ENCODE measurements at regions not wholly inside any gene's neighbourhood (a gene's known extent, or its start where the extent isn't known, plus 50 kb on each side); places are given as distances from the start of the nearest gene placed in this dataset.
"Not testable (repeated sequence)": the region's sequence is repeated elsewhere in the genome, so short reads cannot be mapped to it uniquely, and the experiment has no call there.

- H3K4me3 Mint-ChIP-seq, result no peak overlapping the region
- peaks cover 4 to 13% of the 10 kb centered on the region in 2 donors for H3K9me3 Mint-ChIP-seq
- peaks cover 10 to 22% of the 10 kb centered on the region in 2 donors for H3K27me3 Mint-ChIP-seq
- H3K27ac Mint-ChIP-seq, result no peak overlapping the region
- no peaks in the 10 kb centered on the region for H3K4me1 Mint-ChIP-seq (ENCODE audit: low read depth in 2 of 2)
- ATAC-seq (replicated peaks), result no peak
- no peak for DNase-seq
- peaks cover 3% of the 10 kb centered on the region for H3K36me3 Mint-ChIP-seq (ENCODE audit: insufficient read depth)
Measured at GRCh38 chr10:113475381-113475807, 77.5 kb upstream of the HABP2 start.

- H3K4me3 Mint-ChIP-seq, result no peak overlapping the region
- H3K4me1 Mint-ChIP-seq (ENCODE audit: low read depth in 2 of 2), result no peaks in the 10 kb centered on the region
- ATAC-seq (replicated peaks), result no peak
- peaks cover 3% of the 10 kb centered on the region for H3K36me3 Mint-ChIP-seq (ENCODE audit: insufficient read depth)
- peaks cover 4 to 21% of the 10 kb centered on the region in 2 donors for H3K9me3 Mint-ChIP-seq
- H3K27ac Mint-ChIP-seq, result no peak overlapping the region
- H3K27me3 Mint-ChIP-seq, result peaks cover 10 to 22% of the 10 kb centered on the region in 2 donors
- no peak for DNase-seq
Measured at GRCh38 chr10:113476191-113476590, 76.7 kb upstream of the HABP2 start.

DNA sequence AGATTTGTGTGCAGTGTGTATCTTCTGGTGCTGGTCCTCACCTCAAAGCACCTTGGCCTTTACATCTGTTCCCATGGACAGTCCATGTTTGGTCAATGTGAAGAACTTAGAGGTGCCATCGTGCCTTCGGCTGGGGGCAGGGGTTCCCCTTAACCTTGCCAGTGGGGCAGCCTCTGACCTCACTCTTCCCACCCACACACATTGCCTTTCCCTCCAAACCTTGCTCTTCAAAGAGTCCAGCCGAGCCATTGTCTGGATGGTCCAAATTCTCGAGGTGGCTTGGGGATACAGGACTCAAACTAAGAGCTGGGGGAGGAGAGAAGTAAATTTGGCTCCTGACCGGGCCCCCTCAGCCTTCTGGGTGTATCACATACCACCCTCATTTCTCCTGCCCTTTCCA, 76.2 kb upstream of the HABP2 start:
- peaks cover 3% of the 10 kb centered on the region for H3K36me3 Mint-ChIP-seq (ENCODE audit: insufficient read depth)
- H3K27ac Mint-ChIP-seq, result no peak overlapping the region
- no peak overlapping the region for H3K4me3 Mint-ChIP-seq
- H3K4me1 Mint-ChIP-seq (ENCODE audit: low read depth in 2 of 2), result no peaks in the 10 kb centered on the region
- ATAC-seq (replicated peaks) (no peak), DNase-seq (no peak)
- H3K9me3 Mint-ChIP-seq, result peaks cover 4 to 21% of the 10 kb centered on the region in 2 donors
- peaks cover 11 to 22% of the 10 kb centered on the region in 2 donors for H3K27me3 Mint-ChIP-seq

GRCh38 chr10:113477451-113477850, 75.4 kb upstream of the HABP2 start:
- peaks cover 3% of the 10 kb centered on the region for H3K36me3 Mint-ChIP-seq (ENCODE audit: insufficient read depth)
- H3K27ac Mint-ChIP-seq, result no peak overlapping the region

DNA sequence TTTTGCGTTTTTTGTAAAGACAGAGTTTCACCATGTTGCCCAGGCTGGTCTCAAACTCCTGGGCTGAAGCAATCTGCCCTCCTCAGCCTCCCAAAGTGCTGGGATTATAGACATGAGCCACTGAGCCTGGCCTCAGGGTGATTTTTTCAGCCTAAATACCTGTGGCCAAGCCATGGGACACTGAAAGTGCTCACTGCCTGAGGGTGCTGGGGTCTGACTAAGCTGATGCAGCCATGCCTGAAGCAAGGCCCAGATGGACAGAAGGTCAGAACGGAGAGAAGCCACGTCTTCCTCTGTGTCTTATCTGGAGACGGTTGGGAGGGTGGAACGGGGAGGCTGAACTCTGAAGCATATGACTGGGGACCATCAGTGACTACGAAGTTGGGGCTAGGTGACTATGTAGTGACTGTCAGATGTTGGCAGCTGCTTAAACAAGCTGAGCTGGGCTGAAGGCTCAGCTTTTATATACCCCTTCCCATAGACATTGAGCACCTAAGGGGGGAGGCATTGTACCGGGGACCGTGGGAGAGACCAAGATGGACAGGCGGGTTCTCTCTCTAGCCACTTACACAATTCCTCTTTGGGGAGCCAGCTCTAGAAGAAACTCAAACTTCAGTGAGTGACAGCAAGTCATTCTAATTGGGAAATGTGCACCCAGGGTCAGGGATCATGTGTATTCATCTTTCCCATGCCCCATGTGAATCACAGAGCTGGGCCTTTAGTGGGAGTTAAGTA, 73.3 kb upstream of the HABP2 start:
- Mint-ChIP-seq H3K4me3 (no peak overlapping the region), H3K27ac (no peak overlapping the region), H3K9me3 (peaks cover 4 to 28% of the 10 kb centered on the region in 2 donors), H3K4me1 (ENCODE audit: low read depth in 2 of 2) (no peaks in the 10 kb centered on the region), H3K36me3 (ENCODE audit: insufficient read depth) (peaks cover 3% of the 10 kb centered on the region), H3K27me3 (peaks cover 16 to 29% of the 10 kb centered on the region in 2 donors)
- DNase-seq (no peak), ATAC-seq (replicated peaks) (no peak)

More at GRCh38 chr10:113477451-113477850, 75.4 kb upstream of the HABP2 start:
- ATAC-seq (replicated peaks) (no peak), DNase-seq (no peak)
- Mint-ChIP-seq H3K9me3 (peaks cover 4 to 21% of the 10 kb centered on the region in 2 donors), H3K27me3 (peaks cover 14 to 22% of the 10 kb centered on the region in 2 donors), H3K4me1 (ENCODE audit: low read depth in 2 of 2) (no peaks in the 10 kb centered on the region), H3K4me3 (no peak overlapping the region)

DNA sequence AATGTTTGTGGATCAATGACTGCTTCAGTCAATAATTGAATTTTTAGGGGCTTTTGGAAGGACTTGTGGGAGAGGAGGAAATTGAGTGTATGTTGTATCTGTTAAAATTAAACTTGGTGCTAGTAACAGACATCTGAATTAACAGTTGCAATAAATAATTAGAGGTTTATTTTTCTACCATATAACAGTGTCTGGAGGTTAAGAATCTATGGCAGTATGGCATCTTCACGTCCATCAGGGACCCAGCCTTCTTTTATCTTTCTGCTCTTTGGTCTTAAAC, 72.8 kb upstream of the HABP2 start:
- ATAC-seq (replicated peaks) (no peak), DNase-seq (no peak)
- no peak overlapping the region for H3K4me3 Mint-ChIP-seq
- peaks cover 4 to 28% of the 10 kb centered on the region in 2 donors for H3K9me3 Mint-ChIP-seq
- peaks cover 10 to 27% of the 10 kb centered on the region in 2 donors for H3K27me3 Mint-ChIP-seq
- H3K4me1 Mint-ChIP-seq (ENCODE audit: low read depth in 2 of 2), result no peaks in the 10 kb centered on the region
- H3K27ac Mint-ChIP-seq, result no peak overlapping the region
- peaks cover 3% of the 10 kb centered on the region for H3K36me3 Mint-ChIP-seq (ENCODE audit: insufficient read depth)

- H3K27ac Mint-ChIP-seq, result no peak overlapping the region
- peaks cover 4 to 28% of the 10 kb centered on the region in 2 donors for H3K9me3 Mint-ChIP-seq
Measured at GRCh38 chr10:113480851-113481502, 71.9 kb upstream of the HABP2 start.

DNA sequence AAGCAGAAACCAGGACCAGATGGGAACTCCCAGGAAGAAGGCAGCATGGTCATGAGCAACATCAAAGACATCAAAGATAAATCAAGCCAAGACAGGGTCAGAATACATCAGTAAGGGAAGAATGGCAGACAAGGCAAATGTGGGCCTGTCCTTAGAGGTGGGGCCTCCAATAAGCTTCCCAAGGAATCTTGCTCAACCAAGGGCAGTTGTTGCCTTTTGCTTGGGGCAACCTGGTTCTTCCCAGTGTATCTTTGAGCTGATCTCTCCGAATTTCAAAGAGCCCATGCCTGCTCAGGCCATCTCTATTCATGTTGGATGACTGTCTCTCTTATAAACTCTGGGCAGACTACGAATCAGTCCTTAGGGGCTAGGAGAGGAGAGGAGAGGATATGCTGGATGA, 68.4 kb upstream of the HABP2 start:
- peaks cover 21 to 33% of the 10 kb centered on the region in 2 donors for H3K27me3 Mint-ChIP-seq
- DNase-seq (no peak), ATAC-seq (replicated peaks) (no peak)
- H3K36me3 Mint-ChIP-seq (ENCODE audit: insufficient read depth), result no peaks in the 10 kb centered on the region
- no peak overlapping the region for H3K4me3 Mint-ChIP-seq
- peaks cover 4 to 24% of the 10 kb centered on the region in 2 donors for H3K9me3 Mint-ChIP-seq
- H3K27ac Mint-ChIP-seq, result no peak overlapping the region
- no peaks in the 10 kb centered on the region for H3K4me1 Mint-ChIP-seq (ENCODE audit: low read depth in 2 of 2)

More at GRCh38 chr10:113480851-113481502, 71.9 kb upstream of the HABP2 start:
- no peak for DNase-seq
- Mint-ChIP-seq H3K36me3 (ENCODE audit: insufficient read depth) (peaks cover under 1% of the 10 kb centered on the region), H3K27me3 (peaks cover 14 to 22% of the 10 kb centered on the region in 2 donors), H3K4me3 (no peak overlapping the region), H3K4me1 (ENCODE audit: low read depth in 2 of 2) (no peaks in the 10 kb centered on the region)
- no peak for ATAC-seq (replicated peaks)

GRCh38 chr10:113485736-113486135, 67.1 kb upstream of the HABP2 start:
- H3K4me1 Mint-ChIP-seq (ENCODE audit: low read depth in 2 of 2), result no peaks in the 10 kb centered on the region
- H3K27me3 Mint-ChIP-seq, result peaks cover 22 to 39% of the 10 kb centered on the region in 2 donors
- ATAC-seq (replicated peaks), result no peak
- peaks cover 0 to 11% of the 10 kb centered on the region in 2 donors for H3K9me3 Mint-ChIP-seq
- DNase-seq, result no peak
- H3K36me3 Mint-ChIP-seq (ENCODE audit: insufficient read depth), result no peaks in the 10 kb centered on the region
- no peak overlapping the region for H3K4me3 Mint-ChIP-seq
- H3K27ac Mint-ChIP-seq, result no peak overlapping the region

- ATAC-seq (replicated peaks) (no peak), DNase-seq (no peak)
- Mint-ChIP-seq H3K27ac (no peak overlapping the region), H3K36me3 (ENCODE audit: insufficient read depth) (no peaks in the 10 kb centered on the region), H3K27me3 (peaks cover 30 to 46% of the 10 kb centered on the region in 2 donors), H3K4me3 (no peak overlapping the region), H3K9me3 (peaks cover 0 to 7% of the 10 kb centered on the region in 2 donors), H3K4me1 (ENCODE audit: low read depth in 2 of 2) (no peaks in the 10 kb centered on the region)
Measured at GRCh38 chr10:113486531-113486930, 66.3 kb upstream of the HABP2 start.

GRCh38 chr10:113487154-113487553, 65.7 kb upstream of the HABP2 start:
- Mint-ChIP-seq H3K4me1 (ENCODE audit: low read depth in 2 of 2) (no peaks in the 10 kb centered on the region), H3K36me3 (ENCODE audit: insufficient read depth) (no peaks in the 10 kb centered on the region)
- no peak for ATAC-seq (replicated peaks)

GRCh38 chr10:113488186-113488585, 64.7 kb upstream of the HABP2 start:
- H3K27ac Mint-ChIP-seq, result no peak overlapping the region
- no peak overlapping the region for H3K4me3 Mint-ChIP-seq
- no peak for DNase-seq
- no peaks in the 10 kb centered on the region for H3K4me1 Mint-ChIP-seq (ENCODE audit: low read depth in 2 of 2)
- H3K27me3 Mint-ChIP-seq, result peaks cover 32 to 51% of the 10 kb centered on the region in 2 donors
- H3K9me3 Mint-ChIP-seq, result peaks cover 0 to 7% of the 10 kb centered on the region in 2 donors
- no peaks in the 10 kb centered on the region for H3K36me3 Mint-ChIP-seq (ENCODE audit: insufficient read depth)
- no peak for ATAC-seq (replicated peaks)

More at GRCh38 chr10:113487154-113487553, 65.7 kb upstream of the HABP2 start:
- Mint-ChIP-seq H3K4me3 (no peak overlapping the region), H3K9me3 (peaks cover 0 to 7% of the 10 kb centered on the region in 2 donors), H3K27ac (no peak overlapping the region), H3K27me3 (peaks cover 32 to 51% of the 10 kb centered on the region in 2 donors)
- no peak for DNase-seq

DNA sequence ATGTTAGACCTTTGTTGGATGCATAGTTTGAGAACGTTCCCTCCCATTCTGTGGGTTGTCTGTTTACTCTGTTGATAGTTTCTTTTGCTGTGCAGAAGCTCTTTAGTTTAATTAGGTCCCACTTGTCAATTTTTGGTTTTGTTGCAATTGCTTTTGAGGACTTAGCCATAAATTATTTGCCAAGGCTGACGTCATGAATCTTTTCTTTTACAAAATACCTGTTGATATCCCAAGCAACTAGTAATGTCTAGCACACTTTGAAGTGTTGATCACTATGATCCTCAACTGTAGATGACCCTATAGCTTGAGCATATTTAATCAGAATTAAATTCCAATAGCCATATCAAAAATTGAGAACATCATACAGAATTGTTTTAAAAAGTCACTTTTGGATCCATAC, 63.3 kb upstream of the HABP2 start:
- not testable (repeated sequence) for H3K9me3 Mint-ChIP-seq; H3K4me3 Mint-ChIP-seq; H3K4me1 Mint-ChIP-seq (ENCODE audit: low read depth in 2 of 2); DNase-seq; H3K36me3 Mint-ChIP-seq (ENCODE audit: insufficient read depth); ATAC-seq (replicated peaks); H3K27ac Mint-ChIP-seq
- H3K27me3 Mint-ChIP-seq, result peaks cover 27 to 39% of the 10 kb centered on the region in 2 donors
